ENCODE measurements at regions not wholly inside any gene's neighbourhood (a gene's known extent, or its start where the extent isn't known, plus 50 kb on each side); places are given as distances from the start of the nearest gene placed in this dataset.

DNA sequence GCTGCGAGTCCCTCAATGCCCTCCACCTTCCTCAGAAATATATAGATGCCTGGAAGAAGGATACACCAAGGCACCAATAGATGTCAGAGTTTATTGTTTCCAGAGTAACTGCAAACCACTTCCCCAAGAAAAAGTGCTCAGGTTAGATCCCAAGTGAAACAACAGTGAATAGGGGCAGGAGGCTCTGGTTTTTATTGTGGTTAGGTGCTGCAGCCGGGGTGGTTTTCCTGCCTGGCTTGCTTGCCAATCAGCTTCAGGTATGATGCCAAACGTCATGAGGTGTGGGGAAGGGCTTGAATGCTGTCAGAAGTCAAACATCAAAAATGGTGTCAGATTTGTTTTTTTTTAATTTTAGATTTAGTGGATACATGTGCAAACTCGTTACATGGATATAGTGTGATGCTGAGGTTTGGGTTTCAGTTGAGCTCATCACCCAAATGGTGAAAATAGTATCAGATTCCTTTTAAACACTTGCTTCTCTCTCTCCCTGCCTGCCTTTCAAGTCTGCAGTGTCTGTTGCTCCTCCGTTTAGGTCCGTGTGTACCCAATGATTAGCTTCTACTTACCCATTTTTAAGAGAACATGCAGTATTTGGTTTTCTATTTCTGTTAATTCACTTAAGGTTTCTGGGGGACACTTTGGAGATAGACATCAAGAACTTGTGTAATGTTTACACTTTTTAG lies 1317.0 kb downstream of the MRPL39 start:
- H3K27ac ChIP-seq (ENCODE audit: low read depth, low read length): no peak overlapping the region

DNA sequence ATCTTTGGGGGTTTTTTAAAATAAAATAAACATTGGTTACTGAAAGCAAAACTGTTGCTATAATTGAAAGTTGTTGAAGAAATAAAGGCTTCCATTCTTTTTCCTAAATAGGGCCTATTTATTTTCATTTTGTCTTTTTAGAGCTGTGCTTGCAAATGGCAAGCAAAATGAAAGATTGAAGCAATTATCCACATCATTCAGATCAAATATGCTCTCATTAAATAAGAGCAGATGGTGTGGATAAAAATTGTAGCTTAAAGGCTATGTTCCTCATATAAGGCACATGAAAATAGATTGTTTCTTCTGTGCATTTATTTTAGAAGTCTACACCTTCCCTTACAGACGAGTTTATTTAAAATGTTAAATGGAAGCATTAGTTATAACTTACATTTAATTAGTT lies 1317.7 kb downstream of the MRPL39 start:
- no peaks in the 10 kb centered on the region for H3K27me3 ChIP-seq (ENCODE audit: insufficient read depth, low read length)

More for the DNA sequence above, 1317.0 kb downstream of the MRPL39 start:
- Histone ChIP-seq H3K4me1 (ENCODE audit: insufficient read depth, low read length) (no peaks in the 10 kb centered on the region), H3K4me3 (ENCODE audit: low read length) (no peak overlapping the region), H3K9me3 (ENCODE audit: insufficient read depth, low read depth, low read length) (no peaks in the 10 kb centered on the region), H3K9ac (ENCODE audit: low read depth, low read length) (no peak overlapping the region), H3K36me3 (ENCODE audit: insufficient read depth, low read length) (no peaks in the 10 kb centered on the region), H3K27me3 (ENCODE audit: insufficient read depth, low read length) (no peaks in the 10 kb centered on the region)
- WGBS: 62% methylated on average over 6 of the region's 6 CpGs

DNA sequence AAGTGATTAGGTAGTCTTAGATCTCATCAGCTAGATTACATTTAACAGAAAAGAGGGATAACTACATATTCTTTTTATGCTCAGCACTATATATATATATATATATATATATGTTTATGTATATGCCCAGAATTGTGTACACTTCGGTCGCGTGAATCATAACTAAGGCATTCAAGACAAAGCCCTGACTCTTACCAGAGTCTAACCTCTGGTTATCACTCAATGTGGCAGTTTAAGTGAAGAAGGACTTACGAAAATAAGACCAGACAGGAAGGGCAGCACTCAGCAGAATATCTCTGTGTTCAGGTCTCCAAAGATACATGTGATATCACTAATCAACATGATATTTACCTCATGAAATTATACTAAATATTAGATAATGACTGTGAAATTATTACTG lies 1326.7 kb downstream of the MRPL39 start:
- H3K27me3 ChIP-seq (ENCODE audit: insufficient read depth, low read length): no peaks in the 10 kb centered on the region
- H3K4me1 ChIP-seq (ENCODE audit: insufficient read depth, low read length): no peaks in the 10 kb centered on the region
- no peaks in the 10 kb centered on the region for H3K36me3 ChIP-seq (ENCODE audit: insufficient read depth, low read length)
- no peak overlapping the region for H3K4me3 ChIP-seq (ENCODE audit: low read length)
- H3K9ac ChIP-seq (ENCODE audit: low read depth, low read length): no peak overlapping the region
- peaks cover 2% of the 10 kb centered on the region; the same call in 1 of the 2 replicates for H3K9me3 ChIP-seq (ENCODE audit: insufficient read depth, low read depth, low read length)
- 83% methylated on average over 1 of the region's 4 CpGs for WGBS
- H3K27ac ChIP-seq (ENCODE audit: low read depth, low read length): no peak overlapping the region

More for the DNA sequence above, 1317.7 kb downstream of the MRPL39 start:
- no CpG with 5 or more reads among the region's 1 CpG for WGBS
- Histone ChIP-seq H3K9ac (ENCODE audit: low read depth, low read length) (no peak overlapping the region), H3K9me3 (ENCODE audit: insufficient read depth, low read depth, low read length) (no peaks in the 10 kb centered on the region), H3K27ac (ENCODE audit: low read depth, low read length) (no peak overlapping the region), H3K36me3 (ENCODE audit: insufficient read depth, low read length) (no peaks in the 10 kb centered on the region), H3K4me3 (ENCODE audit: low read length) (no peak overlapping the region), H3K4me1 (ENCODE audit: insufficient read depth, low read length) (no peaks in the 10 kb centered on the region)

DNA sequence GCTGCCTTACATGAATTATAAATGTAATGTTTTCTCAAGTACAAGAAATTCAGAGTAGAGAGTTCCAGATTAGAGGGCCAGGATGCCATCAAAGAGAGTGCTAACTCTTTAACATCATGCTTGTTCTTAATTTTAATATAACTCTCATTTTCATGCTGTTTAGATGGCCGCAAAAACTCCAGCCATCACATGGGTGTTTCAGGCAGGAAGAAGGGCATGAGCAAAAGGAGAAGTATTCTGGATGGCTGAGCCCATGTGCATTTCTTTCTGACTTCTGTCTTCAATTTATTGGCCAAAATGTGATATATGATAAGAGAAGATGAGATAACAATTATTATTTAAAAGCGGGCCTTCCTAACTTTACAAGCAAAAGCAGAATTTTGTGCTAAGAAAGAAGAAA lies 1328.6 kb downstream of the MRPL39 start:
- Histone ChIP-seq H3K36me3 (ENCODE audit: insufficient read depth, low read length) (no peaks in the 10 kb centered on the region), H3K27ac (ENCODE audit: low read depth, low read length) (no peak overlapping the region), H3K9me3 (ENCODE audit: insufficient read depth, low read depth, low read length) (peaks cover 2% of the 10 kb centered on the region; the same call in 1 of the 2 replicates), H3K4me1 (ENCODE audit: insufficient read depth, low read length) (no peaks in the 10 kb centered on the region), H3K4me3 (ENCODE audit: low read length) (no peak overlapping the region), H3K27me3 (ENCODE audit: insufficient read depth, low read length) (no peaks in the 10 kb centered on the region), H3K9ac (ENCODE audit: low read depth, low read length) (no peak overlapping the region)
- WGBS: 97% methylated on average over 2 of the region's 2 CpGs

DNA sequence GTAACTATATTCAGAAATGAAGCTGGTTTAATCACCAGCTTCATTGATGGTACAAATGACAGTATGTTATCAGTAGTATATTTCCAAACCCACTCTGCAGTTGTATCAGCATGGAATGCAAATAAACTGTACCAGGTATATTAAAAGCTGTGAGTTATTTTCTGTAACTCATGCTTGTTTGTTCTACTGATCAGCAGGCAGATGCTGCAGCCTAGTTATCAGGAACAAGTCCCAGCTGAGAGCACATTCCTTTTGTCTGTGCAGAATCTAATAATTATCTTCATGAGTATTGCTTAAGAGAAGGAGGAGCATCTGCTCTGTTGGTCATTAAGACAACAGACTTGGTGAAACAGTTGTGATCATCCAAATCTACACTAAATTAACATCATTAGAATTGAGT lies 1331.1 kb downstream of the MRPL39 start:
- Histone ChIP-seq H3K36me3 (ENCODE audit: insufficient read depth, low read length) (no peaks in the 10 kb centered on the region), H3K9ac (ENCODE audit: low read depth, low read length) (no peak overlapping the region), H3K27ac (ENCODE audit: low read depth, low read length) (no peak overlapping the region), H3K9me3 (ENCODE audit: insufficient read depth, low read depth, low read length) (no peaks in the 10 kb centered on the region), H3K4me3 (ENCODE audit: low read length) (no peak overlapping the region), H3K4me1 (ENCODE audit: insufficient read depth, low read length) (no peaks in the 10 kb centered on the region), H3K27me3 (ENCODE audit: insufficient read depth, low read length) (no peaks in the 10 kb centered on the region)

DNA sequence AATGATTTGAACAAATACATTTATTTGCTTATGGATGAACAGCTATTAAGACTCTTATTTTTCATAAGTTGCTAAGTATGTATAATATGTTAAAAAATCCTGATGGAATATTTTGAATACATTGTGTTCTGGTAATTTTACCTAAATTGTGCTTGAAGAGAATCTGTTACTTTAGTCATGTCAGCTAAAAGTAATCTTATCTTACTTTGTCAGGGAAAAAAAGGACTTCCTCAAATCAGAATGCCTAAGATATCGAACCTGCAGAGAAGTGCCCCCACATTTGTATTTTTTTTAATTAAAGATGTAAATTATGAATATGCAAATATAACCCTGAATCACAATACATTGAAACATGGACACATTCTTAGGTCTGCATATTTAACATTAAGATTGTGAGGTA lies 1331.7 kb downstream of the MRPL39 start:
- no peaks in the 10 kb centered on the region for H3K27me3 ChIP-seq (ENCODE audit: insufficient read depth, low read length)
- H3K36me3 ChIP-seq (ENCODE audit: insufficient read depth, low read length): no peaks in the 10 kb centered on the region
- H3K27ac ChIP-seq (ENCODE audit: low read depth, low read length): no peak overlapping the region
- H3K4me3 ChIP-seq (ENCODE audit: low read length): no peak overlapping the region
- no peak overlapping the region for H3K9ac ChIP-seq (ENCODE audit: low read depth, low read length)
- no peaks in the 10 kb centered on the region for H3K4me1 ChIP-seq (ENCODE audit: insufficient read depth, low read length)
- H3K9me3 ChIP-seq (ENCODE audit: insufficient read depth, low read depth, low read length): no peaks in the 10 kb centered on the region
- WGBS: no CpG with 5 or more reads among the region's 1 CpG

DNA sequence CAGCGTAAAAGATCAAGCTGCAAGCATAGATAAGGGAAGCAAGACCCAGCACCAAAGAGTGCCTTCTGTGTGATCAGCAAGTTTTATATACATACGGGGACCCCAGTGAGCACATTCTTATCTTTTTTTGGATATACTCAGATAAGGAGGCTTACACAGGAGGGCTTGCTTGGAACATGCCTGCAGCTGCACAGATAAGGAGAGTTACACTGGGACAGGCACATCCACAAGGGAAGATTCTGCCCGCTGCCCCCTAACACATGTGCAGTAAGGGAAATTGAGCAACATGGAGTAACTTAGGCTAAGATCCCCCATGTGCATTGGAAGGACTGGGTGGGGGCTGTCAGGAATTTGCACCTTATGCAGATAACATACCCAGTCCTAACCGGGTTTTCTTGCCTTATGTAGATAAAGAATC lies 1334.8 kb downstream of the MRPL39 start:
- Histone ChIP-seq H3K4me1 (ENCODE audit: insufficient read depth, low read length) (no peaks in the 10 kb centered on the region), H3K4me3 (ENCODE audit: low read length) (no peak overlapping the region), H3K9ac (ENCODE audit: low read depth, low read length) (no peak overlapping the region), H3K27ac (ENCODE audit: low read depth, low read length) (no peak overlapping the region), H3K9me3 (ENCODE audit: insufficient read depth, low read depth, low read length) (no peaks in the 10 kb centered on the region), H3K36me3 (ENCODE audit: insufficient read depth, low read length) (no peaks in the 10 kb centered on the region), H3K27me3 (ENCODE audit: insufficient read depth, low read length) (no peaks in the 10 kb centered on the region)
- 87% methylated on average over 4 of the region's 4 CpGs for WGBS

DNA sequence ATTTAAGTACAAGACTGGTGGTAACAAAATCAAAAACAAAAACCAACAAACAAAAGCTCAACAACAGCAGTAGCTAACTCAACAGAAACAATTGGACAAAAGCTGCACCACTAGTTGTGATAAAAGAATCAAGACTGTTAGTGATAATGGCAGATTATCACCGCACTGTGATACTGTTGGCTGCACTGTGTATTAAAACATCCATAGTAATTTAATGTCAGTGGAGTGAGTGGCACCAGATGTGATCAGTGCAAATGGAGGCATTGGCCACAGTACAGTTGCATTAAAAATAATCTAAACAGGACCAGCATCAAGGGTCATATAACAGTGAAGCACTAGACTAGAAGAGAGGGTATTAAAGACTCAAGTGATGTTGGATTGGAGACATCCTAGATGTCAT lies 1341.3 kb downstream of the MRPL39 start:
- Histone ChIP-seq H3K27ac (ENCODE audit: low read depth, low read length) (no peak overlapping the region), H3K9me3 (ENCODE audit: insufficient read depth, low read depth, low read length) (no peaks in the 10 kb centered on the region), H3K9ac (ENCODE audit: low read depth, low read length) (no peak overlapping the region), H3K4me1 (ENCODE audit: insufficient read depth, low read length) (no peaks in the 10 kb centered on the region), H3K27me3 (ENCODE audit: insufficient read depth, low read length) (no peaks in the 10 kb centered on the region), H3K4me3 (ENCODE audit: low read length) (no peak overlapping the region), H3K36me3 (ENCODE audit: insufficient read depth, low read length) (no peaks in the 10 kb centered on the region)
- 91% methylated on average over 1 of the region's 1 CpG for WGBS

DNA sequence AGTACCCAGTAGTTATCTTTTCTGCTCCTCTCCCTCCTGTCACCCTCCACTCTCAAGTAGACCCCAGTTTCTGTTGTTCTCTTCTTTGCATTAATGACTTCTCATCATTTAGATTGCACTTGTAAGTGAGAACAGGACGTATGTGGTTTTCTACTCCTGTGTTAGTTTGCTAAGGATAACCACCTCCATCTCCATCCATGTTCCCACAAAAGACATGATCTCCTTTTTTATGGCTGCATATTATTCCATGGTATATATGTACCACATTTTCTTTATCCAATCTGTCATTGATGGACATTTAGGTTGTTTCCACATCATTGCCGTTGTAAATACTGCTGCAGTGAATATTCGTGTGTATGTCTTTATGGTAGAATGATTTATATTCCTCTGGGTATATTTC lies 1346.5 kb downstream of the MRPL39 start:
- no peak overlapping the region for H3K4me3 ChIP-seq (ENCODE audit: low read length)
- H3K36me3 ChIP-seq (ENCODE audit: insufficient read depth, low read length): no peaks in the 10 kb centered on the region
- WGBS: 92% methylated on average over 2 of the region's 3 CpGs
- H3K4me1 ChIP-seq (ENCODE audit: insufficient read depth, low read length): no peaks in the 10 kb centered on the region
- H3K9me3 ChIP-seq (ENCODE audit: insufficient read depth, low read depth, low read length): peaks cover 6% of the 10 kb centered on the region; the same call in 1 of the 2 replicates
- no peak overlapping the region for H3K27ac ChIP-seq (ENCODE audit: low read depth, low read length)
- no peaks in the 10 kb centered on the region for H3K27me3 ChIP-seq (ENCODE audit: insufficient read depth, low read length)
- no peak overlapping the region for H3K9ac ChIP-seq (ENCODE audit: low read depth, low read length)

DNA sequence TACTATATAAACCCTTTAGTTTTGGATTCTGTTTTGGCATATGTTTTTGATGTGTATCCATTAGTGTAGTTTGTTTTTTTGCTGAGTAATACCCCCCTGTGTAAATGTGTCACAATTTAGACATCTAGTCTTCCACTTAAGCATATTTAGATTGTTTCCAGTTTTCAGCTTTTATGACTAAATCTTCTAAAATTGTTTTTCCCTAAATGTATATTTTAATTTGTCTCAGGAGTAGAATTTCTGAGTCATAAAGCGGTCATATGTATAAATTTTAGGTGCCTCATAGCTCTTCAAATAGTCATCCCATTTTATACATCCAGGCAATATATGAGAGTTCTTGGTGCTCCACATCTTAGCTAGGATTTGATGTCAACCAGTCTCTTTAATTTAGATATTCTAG lies 1348.0 kb downstream of the MRPL39 start:
- Histone ChIP-seq H3K27ac (ENCODE audit: low read depth, low read length) (no peak overlapping the region), H3K27me3 (ENCODE audit: insufficient read depth, low read length) (no peaks in the 10 kb centered on the region)
- no CpG with 5 or more reads among the region's 1 CpG for WGBS

DNA sequence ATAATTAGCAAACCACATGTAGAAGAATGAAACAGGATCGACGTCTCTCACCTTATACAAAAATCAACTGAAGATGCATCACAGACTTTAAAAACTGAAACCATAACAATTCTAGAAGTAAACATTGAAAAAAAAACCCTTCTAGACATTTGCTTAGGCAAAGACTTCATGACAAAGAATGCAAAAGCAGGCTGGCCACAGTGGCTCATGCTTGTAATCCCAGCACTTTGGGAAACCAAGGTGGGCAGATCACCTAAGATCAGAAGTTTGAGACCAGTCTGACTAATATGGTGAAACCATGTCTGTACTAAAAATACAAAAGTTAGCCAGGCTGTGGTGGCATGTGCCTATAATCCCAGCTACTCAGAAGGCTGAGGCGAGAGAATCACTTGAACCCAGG lies 1351.7 kb downstream of the MRPL39 start:
- no peak overlapping the region for H3K9ac ChIP-seq (ENCODE audit: low read depth, low read length)
- H3K27me3 ChIP-seq (ENCODE audit: insufficient read depth, low read length): no peaks in the 10 kb centered on the region
- no peak overlapping the region for H3K27ac ChIP-seq (ENCODE audit: low read depth, low read length)
- H3K9me3 ChIP-seq (ENCODE audit: insufficient read depth, low read depth, low read length): peaks cover 3% of the 10 kb centered on the region; the same call in 1 of the 2 replicates
- no peak overlapping the region for H3K4me3 ChIP-seq (ENCODE audit: low read length)
- H3K4me1 ChIP-seq (ENCODE audit: insufficient read depth, low read length): no peaks in the 10 kb centered on the region
- WGBS: 87% methylated on average over 3 of the region's 3 CpGs
- H3K36me3 ChIP-seq (ENCODE audit: insufficient read depth, low read length): no peaks in the 10 kb centered on the region

More for the DNA sequence above, 1348.0 kb downstream of the MRPL39 start:
- no peak overlapping the region for H3K9ac ChIP-seq (ENCODE audit: low read depth, low read length)
- H3K4me1 ChIP-seq (ENCODE audit: insufficient read depth, low read length): no peaks in the 10 kb centered on the region
- H3K36me3 ChIP-seq (ENCODE audit: insufficient read depth, low read length): no peaks in the 10 kb centered on the region
- no peak overlapping the region for H3K4me3 ChIP-seq (ENCODE audit: low read length)
- peaks cover 6% of the 10 kb centered on the region; the same call in 1 of the 2 replicates for H3K9me3 ChIP-seq (ENCODE audit: insufficient read depth, low read depth, low read length)

DNA sequence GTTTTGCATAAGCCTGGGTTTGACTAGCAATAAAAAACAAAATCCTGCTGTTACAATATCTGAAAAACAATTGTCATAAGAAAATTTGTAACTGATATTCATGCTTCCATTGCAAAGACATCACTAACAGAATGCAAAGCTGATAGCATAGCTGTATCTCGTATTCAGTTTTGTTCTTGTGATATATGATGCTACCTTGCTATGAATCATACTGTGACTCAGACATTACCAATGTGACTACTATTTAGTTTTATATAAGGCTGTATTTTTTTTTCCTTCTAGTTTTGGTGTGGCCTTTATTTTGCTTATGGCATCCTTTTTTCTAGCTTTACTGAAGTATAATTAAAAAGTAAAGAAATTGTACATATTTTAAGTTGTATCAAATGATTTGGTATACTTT lies 1381.8 kb downstream of the MRPL39 start:
- Histone ChIP-seq H3K9me3 (ENCODE audit: insufficient read depth, low read depth, low read length) (peaks cover 12% of the 10 kb centered on the region), H3K36me3 (ENCODE audit: insufficient read depth, low read length) (no peaks in the 10 kb centered on the region), H3K27me3 (ENCODE audit: insufficient read depth, low read length) (no peaks in the 10 kb centered on the region), H3K4me1 (ENCODE audit: insufficient read depth, low read length) (no peaks in the 10 kb centered on the region), H3K9ac (ENCODE audit: low read depth, low read length) (no peak overlapping the region), H3K4me3 (ENCODE audit: low read length) (no peak overlapping the region), H3K27ac (ENCODE audit: low read depth, low read length) (no peak overlapping the region)
- no CpG with 5 or more reads among the region's 1 CpG for WGBS

Measured in HUES64 (cell line).